ENCODE measurements at regions not wholly inside any gene's neighbourhood (a gene's known extent, or its start where the extent isn't known, plus 50 kb on each side); places are given as distances from the start of the nearest gene placed in this dataset.

- no peak for ATAC-seq
- TF ChIP-seq ZNF70 (CRISPR knock-in tag; IDR thresholded peaks at IDR 0.05) = no peak
- no peak for TF ChIP-seq CSDC2 (CRISPR knock-in tag; IDR thresholded peaks at IDR 0.05)
- no peak for TF ChIP-seq ZNF8 (CRISPR knock-in tag; IDR thresholded peaks at IDR 0.05)
- no peak for TF ChIP-seq OSR1 (CRISPR knock-in tag; IDR thresholded peaks at IDR 0.05)
- no peak for TF ChIP-seq TOX (CRISPR knock-in tag; IDR thresholded peaks at IDR 0.05; ENCODE audit: borderline replicate concordance)
- TF ChIP-seq CREB5 (CRISPR knock-in tag; IDR thresholded peaks at IDR 0.05; ENCODE audit: low read depth) = no peak
- TF ChIP-seq ARNTL (CRISPR knock-in tag; IDR thresholded peaks at IDR 0.05; ENCODE audit: borderline replicate concordance, low read depth) = no peak
- no peak for TF ChIP-seq PATZ1 (CRISPR knock-in tag; IDR thresholded peaks at IDR 0.05; ENCODE audit: borderline replicate concordance)
- TF ChIP-seq ZFP30 (CRISPR knock-in tag; IDR thresholded peaks at IDR 0.05) = no peak
- TF ChIP-seq TCF4 (CRISPR knock-in tag; IDR thresholded peaks at IDR 0.05; ENCODE audit: borderline replicate concordance) = no peak
- TF ChIP-seq ISL1 (CRISPR knock-in tag; IDR thresholded peaks at IDR 0.05) = no peak
- no peak for TF ChIP-seq ZNF565 (CRISPR knock-in tag; conservative IDR thresholded peaks at IDR 0.05; ENCODE audit: low read depth)
- no peak for TF ChIP-seq SNAI2 (CRISPR knock-in tag; IDR thresholded peaks at IDR 0.05)
- TF ChIP-seq TSHZ2 (CRISPR knock-in tag; IDR thresholded peaks at IDR 0.05) = no peak
Observed at GRCh38 chr4:152188801-152189200, 347.1 kb downstream of the FBXW7 start.

- no peak for TF ChIP-seq BACH2 (CRISPR knock-in tag; IDR thresholded peaks at IDR 0.05; ENCODE audit: borderline replicate concordance)
- no peak for TF ChIP-seq RARB (CRISPR knock-in tag; IDR thresholded peaks at IDR 0.05)
- TF ChIP-seq ARNTL (CRISPR knock-in tag; IDR thresholded peaks at IDR 0.05; ENCODE audit: borderline replicate concordance, low read depth) = no peak
- TF ChIP-seq ZNF70 (CRISPR knock-in tag; IDR thresholded peaks at IDR 0.05) = no peak
- no peak for TF ChIP-seq SNAI2 (CRISPR knock-in tag; IDR thresholded peaks at IDR 0.05)
- TF ChIP-seq ZFP3 (CRISPR knock-in tag; IDR thresholded peaks at IDR 0.05) = no peak
- TF ChIP-seq PATZ1 (CRISPR knock-in tag; IDR thresholded peaks at IDR 0.05; ENCODE audit: borderline replicate concordance) = no peak
- TF ChIP-seq ZNF8 (CRISPR knock-in tag; IDR thresholded peaks at IDR 0.05) = no peak
- TF ChIP-seq ZFP30 (CRISPR knock-in tag; IDR thresholded peaks at IDR 0.05) = no peak
- no peak for TF ChIP-seq CSRNP3 (CRISPR knock-in tag; IDR thresholded peaks at IDR 0.05)
- no peak for TF ChIP-seq TOX (CRISPR knock-in tag; IDR thresholded peaks at IDR 0.05; ENCODE audit: borderline replicate concordance)
- no peak for ATAC-seq
Observed at GRCh38 chr4:152187693-152188092, 348.2 kb downstream of the FBXW7 start.

GRCh38 chr4:152185786-152186550 lies 349.9 kb downstream of the FBXW7 start:
- ATAC-seq = no peak
- no peak for TF ChIP-seq ARNTL (CRISPR knock-in tag; IDR thresholded peaks at IDR 0.05; ENCODE audit: borderline replicate concordance, low read depth)
